C4-2B (cell line): ENCODE measurements at regions not wholly inside any gene's neighbourhood (a gene's known extent, or its start where the extent isn't known, plus 50 kb on each side); places are given as distances from the start of the nearest gene placed in this dataset.

ENCODE experiments used
- ZFX ChIP-seq: fragments of 450-650 bp; IDR thresholded peaks from 2 replicates; pipeline ENCODE4 v1.6.1; 2017
- TF ChIP-seq, protein P1 (sequence below): fragments of 450-650 bp; conservative IDR thresholded peaks from 2 replicates; pipeline ENCODE4 v1.5.1; 2017; ENCODE audit warnings: mild to moderate bottlenecking

DNA sequence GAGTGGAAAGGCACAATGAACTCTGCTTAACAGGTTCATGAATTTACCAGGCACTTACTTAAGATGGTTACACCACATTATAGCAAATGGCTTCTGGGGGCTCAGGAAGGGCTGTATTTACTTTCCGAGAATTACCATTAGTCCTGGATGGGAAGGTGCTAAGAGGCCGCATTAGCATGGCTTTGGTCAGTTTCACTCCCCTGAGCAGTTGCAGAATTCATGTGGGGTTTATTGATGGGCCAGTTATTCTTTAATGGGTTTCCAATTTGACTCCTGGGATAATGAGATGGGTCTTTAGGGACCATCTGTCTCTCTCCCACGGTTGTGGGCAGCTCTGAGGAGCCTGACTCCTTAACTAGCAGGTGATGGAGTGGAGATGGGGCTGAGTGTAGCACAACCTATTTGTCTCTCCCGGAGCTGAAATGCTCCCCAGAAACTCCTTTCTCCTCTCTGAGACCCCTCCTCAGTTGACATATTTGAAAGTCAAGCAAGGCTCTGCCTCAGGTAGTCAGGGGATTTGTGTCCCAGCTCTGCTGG is 652.5 kb downstream of the HS3ST4 start:
- TF ChIP-seq, protein P1, sequence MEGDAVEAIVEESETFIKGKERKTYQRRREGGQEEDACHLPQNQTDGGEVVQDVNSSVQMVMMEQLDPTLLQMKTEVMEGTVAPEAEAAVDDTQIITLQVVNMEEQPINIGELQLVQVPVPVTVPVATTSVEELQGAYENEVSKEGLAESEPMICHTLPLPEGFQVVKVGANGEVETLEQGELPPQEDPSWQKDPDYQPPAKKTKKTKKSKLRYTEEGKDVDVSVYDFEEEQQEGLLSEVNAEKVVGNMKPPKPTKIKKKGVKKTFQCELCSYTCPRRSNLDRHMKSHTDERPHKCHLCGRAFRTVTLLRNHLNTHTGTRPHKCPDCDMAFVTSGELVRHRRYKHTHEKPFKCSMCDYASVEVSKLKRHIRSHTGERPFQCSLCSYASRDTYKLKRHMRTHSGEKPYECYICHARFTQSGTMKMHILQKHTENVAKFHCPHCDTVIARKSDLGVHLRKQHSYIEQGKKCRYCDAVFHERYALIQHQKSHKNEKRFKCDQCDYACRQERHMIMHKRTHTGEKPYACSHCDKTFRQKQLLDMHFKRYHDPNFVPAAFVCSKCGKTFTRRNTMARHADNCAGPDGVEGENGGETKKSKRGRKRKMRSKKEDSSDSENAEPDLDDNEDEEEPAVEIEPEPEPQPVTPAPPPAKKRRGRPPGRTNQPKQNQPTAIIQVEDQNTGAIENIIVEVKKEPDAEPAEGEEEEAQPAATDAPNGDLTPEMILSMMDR = no peak
- no peak for TF ChIP-seq ZFX
